ENCODE measurements at regions not wholly inside any gene's neighbourhood (a gene's known extent, or its start where the extent isn't known, plus 50 kb on each side); places are given as distances from the start of the nearest gene placed in this dataset.

- TF ChIP-seq, protein P1, sequence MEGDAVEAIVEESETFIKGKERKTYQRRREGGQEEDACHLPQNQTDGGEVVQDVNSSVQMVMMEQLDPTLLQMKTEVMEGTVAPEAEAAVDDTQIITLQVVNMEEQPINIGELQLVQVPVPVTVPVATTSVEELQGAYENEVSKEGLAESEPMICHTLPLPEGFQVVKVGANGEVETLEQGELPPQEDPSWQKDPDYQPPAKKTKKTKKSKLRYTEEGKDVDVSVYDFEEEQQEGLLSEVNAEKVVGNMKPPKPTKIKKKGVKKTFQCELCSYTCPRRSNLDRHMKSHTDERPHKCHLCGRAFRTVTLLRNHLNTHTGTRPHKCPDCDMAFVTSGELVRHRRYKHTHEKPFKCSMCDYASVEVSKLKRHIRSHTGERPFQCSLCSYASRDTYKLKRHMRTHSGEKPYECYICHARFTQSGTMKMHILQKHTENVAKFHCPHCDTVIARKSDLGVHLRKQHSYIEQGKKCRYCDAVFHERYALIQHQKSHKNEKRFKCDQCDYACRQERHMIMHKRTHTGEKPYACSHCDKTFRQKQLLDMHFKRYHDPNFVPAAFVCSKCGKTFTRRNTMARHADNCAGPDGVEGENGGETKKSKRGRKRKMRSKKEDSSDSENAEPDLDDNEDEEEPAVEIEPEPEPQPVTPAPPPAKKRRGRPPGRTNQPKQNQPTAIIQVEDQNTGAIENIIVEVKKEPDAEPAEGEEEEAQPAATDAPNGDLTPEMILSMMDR (optimal IDR thresholded peaks at IDR 0.05 in 1 of 3, IDR thresholded peaks at IDR 0.05 in 1 of 3, conservative IDR thresholded peaks at IDR 0.05 in 1 of 3; ENCODE audit: extremely low read depth in 1 of 3, insufficient read depth in 2 of 3, low read length in 3 of 3): no peak
- no peak for TF ChIP-seq EZH2 (IDR thresholded peaks at IDR 0.05; ENCODE audit: low read length)
Observed at GRCh38 chr13:76638181-76638580, 248.0 kb downstream of the KCTD12 start.
